Left renal cortex interstitium (tissue), 4 donors: ENCODE measurements at regions not wholly inside any gene's neighbourhood (a gene's known extent, or its start where the extent isn't known, plus 50 kb on each side); places are given as distances from the start of the nearest gene placed in this dataset.
"Not testable (repeated sequence)": the region's sequence is repeated elsewhere in the genome, so short reads cannot be mapped to it uniquely, and the experiment has no call there.

ENCODE experiments used
- DNase-seq, 4 donors: peaks; one replicate each; pipeline ENCODE4 v3.0.0-alpha.2; 2013; ENCODE audit warnings: low read depth in 4 of 4, low spot score in 2 of 4, missing footprints in 1 of 4

- no peak for DNase-seq
Observed at GRCh38 chr5:82522897-82523296, 244.7 kb upstream of the RPS23 start.

GRCh38 chr5:82521431-82522051, 243.4 kb upstream of the RPS23 start:
- no peak for DNase-seq

GRCh38 chr5:82519558-82519957, 241.4 kb upstream of the RPS23 start:
- no peak for DNase-seq

GRCh38 chr5:82517544-82518075, 239.5 kb upstream of the RPS23 start:
- no peak for DNase-seq

- no peak for DNase-seq
Observed at GRCh38 chr5:82513738-82514137, 235.6 kb upstream of the RPS23 start.

GRCh38 chr5:82512025-82512424, 233.9 kb upstream of the RPS23 start:
- no peak for DNase-seq

GRCh38 chr5:82511134-82511533, 233.0 kb upstream of the RPS23 start:
- no peak for DNase-seq

GRCh38 chr5:82509762-82510161, 231.6 kb upstream of the RPS23 start:
- no peak for DNase-seq

GRCh38 chr5:82506390-82506789, 228.2 kb upstream of the RPS23 start:
- not testable (repeated sequence) for DNase-seq

GRCh38 chr5:82499725-82500244, 221.6 kb upstream of the RPS23 start:
- DNase-seq = no peak

- no peak for DNase-seq
Observed at GRCh38 chr5:82497242-82497641, 219.1 kb upstream of the RPS23 start.

GRCh38 chr5:82494942-82495341, 216.8 kb upstream of the RPS23 start:
- DNase-seq = no peak

- DNase-seq = no peak
Observed at GRCh38 chr5:82493221-82493620, 215.1 kb upstream of the RPS23 start.

GRCh38 chr5:82491397-82491796, 213.2 kb upstream of the RPS23 start:
- DNase-seq = no peak

- DNase-seq = no peak
Observed at GRCh38 chr5:82489683-82490082, 211.5 kb upstream of the RPS23 start.

GRCh38 chr5:82487131-82487530, 209.0 kb upstream of the RPS23 start:
- no peak for DNase-seq

- DNase-seq = no peak
Observed at GRCh38 chr5:82480331-82480730, 202.2 kb upstream of the RPS23 start.

GRCh38 chr5:82476155-82476554, 198.0 kb upstream of the RPS23 start:
- DNase-seq = no peak

- no peak for DNase-seq
Observed at GRCh38 chr5:82473262-82473661, 195.1 kb upstream of the RPS23 start.

- no peak for DNase-seq
Observed at GRCh38 chr5:82470185-82470994, 192.2 kb upstream of the RPS23 start.

- DNase-seq = peak in 1 of 4 donors; percentile 44
Observed at GRCh38 chr5:82466986-82467561, 188.9 kb upstream of the RPS23 start.
